22Rv1 (cell line): ENCODE measurements at regions not wholly inside any gene's neighbourhood (a gene's known extent, or its start where the extent isn't known, plus 50 kb on each side); places are given as distances from the start of the nearest gene placed in this dataset.

Experiments used
- CTCF ChIP-seq: fragments of 450-650 bp; IDR thresholded peaks from 2 replicates; pipeline ENCODE4 v1.5.1; 2017; ENCODE audit warnings: mild to moderate bottlenecking
- ZFX ChIP-seq: fragments of 450-650 bp; IDR thresholded peaks from 2 replicates; pipeline ENCODE4 v1.6.1; 2017; ENCODE audit warnings: antibody characterized with exemption, borderline replicate concordance

DNA sequence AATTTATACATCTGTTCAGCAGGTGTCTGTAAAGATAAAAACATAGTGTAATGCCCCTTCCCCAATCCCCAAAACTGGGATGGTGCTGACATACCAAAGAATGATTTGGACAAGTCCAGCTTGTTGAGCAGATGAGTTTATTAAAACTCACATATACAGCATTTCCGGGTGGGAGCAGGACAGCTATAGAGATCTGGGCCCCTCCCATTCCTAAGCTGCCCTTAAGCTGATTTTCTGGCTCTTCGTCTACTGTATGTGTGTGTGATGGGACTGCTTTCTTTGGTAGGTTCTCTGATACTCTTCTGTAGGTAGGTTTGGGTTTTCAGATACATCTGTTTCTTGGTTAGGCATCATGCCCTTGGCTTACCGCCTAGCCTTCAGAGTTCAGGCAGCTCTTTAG is 703.7 kb upstream of the PCDH10 start:
- TF ChIP-seq CTCF (no peak), ZFX (no peak)
